Progenitor cell of endocrine pancreas (in vitro differentiated cells): ENCODE measurements at regions not wholly inside any gene's neighbourhood (a gene's known extent, or its start where the extent isn't known, plus 50 kb on each side); places are given as distances from the start of the nearest gene placed in this dataset.

Experiments
- DNase-seq: peaks from one replicate; pipeline ENCODE4 v3.0.0; 2021; ENCODE audit warnings: low spot score; ENCODE audit not compliant: unreplicated experiment
- H3K27ac Mint-ChIP-seq: 2 replicates; pipeline ENCODE4 v1.8.0; 2021; ENCODE audit warnings: mild to moderate bottlenecking, moderate library complexity, mixed read lengths
- H3K27me3 Mint-ChIP-seq: 2 replicates; pipeline ENCODE4 v1.8.0; 2021; ENCODE audit warnings: mixed read lengths
- H3K36me3 Mint-ChIP-seq: 2 replicates; pipeline ENCODE4 v1.8.0; 2022; ENCODE audit warnings: mixed read lengths; ENCODE audit not compliant: insufficient read depth
- H3K4me1 Mint-ChIP-seq: 2 replicates; pipeline ENCODE4 v1.8.0; 2021; ENCODE audit warnings: low read depth, mixed read lengths
- H3K4me3 Mint-ChIP-seq: 2 replicates; pipeline ENCODE4 v1.8.0; 2021; ENCODE audit warnings: low read depth, mild to moderate bottlenecking, moderate library complexity, mixed read lengths
- H3K9me3 Mint-ChIP-seq: 2 replicates; pipeline ENCODE4 v1.8.0; 2021; ENCODE audit warnings: low read depth, mixed read lengths
- TF ChIP-seq, protein P1 (sequence below): fragments of 200-600 bp; sonication (generic); IDR thresholded peaks from one replicate; pipeline ENCODE4 v1.5.0; 2021; ENCODE audit warnings: antibody characterized with exemption, mild to moderate bottlenecking; ENCODE audit not compliant: unreplicated experiment

DNA sequence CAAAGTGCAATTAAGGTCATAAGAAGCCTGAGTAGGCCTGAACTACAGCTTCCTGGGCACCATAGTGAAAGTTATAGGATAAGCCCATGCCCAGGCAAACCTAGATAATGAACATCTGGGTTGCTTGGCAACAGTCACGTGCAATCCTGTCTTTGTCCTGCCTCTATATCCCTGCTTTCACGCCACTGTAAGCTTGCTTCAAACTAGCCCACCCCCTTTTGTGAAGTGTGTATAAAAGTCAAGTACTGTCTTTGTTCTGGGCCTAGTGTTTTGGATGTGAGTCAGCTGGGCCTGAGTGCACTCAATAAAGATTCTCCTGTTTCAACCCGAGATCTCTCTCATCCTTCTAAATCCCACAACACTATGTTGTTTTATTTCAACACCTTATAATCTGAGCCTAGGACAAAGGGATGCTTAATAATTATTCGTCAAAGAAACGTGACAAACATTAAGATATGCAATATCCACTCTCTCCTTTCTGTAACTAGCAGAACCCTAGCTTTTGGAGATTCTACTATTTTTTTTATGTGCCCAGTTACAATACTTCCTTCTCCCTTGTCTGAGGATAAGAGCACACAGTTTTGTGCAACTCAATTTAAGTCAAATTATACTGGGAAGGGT, 927.8 kb downstream of the SUCLG1 start:
- Mint-ChIP-seq H3K9me3 (no peaks in the 10 kb centered on the region), H3K27me3 (no peaks in the 10 kb centered on the region), H3K4me1 (no peaks in the 10 kb centered on the region), H3K4me3 (no peak overlapping the region), H3K36me3 (no peaks in the 10 kb centered on the region), H3K27ac (no peak overlapping the region)
- DNase-seq: no peak
- TF ChIP-seq, protein P1, sequence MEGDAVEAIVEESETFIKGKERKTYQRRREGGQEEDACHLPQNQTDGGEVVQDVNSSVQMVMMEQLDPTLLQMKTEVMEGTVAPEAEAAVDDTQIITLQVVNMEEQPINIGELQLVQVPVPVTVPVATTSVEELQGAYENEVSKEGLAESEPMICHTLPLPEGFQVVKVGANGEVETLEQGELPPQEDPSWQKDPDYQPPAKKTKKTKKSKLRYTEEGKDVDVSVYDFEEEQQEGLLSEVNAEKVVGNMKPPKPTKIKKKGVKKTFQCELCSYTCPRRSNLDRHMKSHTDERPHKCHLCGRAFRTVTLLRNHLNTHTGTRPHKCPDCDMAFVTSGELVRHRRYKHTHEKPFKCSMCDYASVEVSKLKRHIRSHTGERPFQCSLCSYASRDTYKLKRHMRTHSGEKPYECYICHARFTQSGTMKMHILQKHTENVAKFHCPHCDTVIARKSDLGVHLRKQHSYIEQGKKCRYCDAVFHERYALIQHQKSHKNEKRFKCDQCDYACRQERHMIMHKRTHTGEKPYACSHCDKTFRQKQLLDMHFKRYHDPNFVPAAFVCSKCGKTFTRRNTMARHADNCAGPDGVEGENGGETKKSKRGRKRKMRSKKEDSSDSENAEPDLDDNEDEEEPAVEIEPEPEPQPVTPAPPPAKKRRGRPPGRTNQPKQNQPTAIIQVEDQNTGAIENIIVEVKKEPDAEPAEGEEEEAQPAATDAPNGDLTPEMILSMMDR: no peak

DNA sequence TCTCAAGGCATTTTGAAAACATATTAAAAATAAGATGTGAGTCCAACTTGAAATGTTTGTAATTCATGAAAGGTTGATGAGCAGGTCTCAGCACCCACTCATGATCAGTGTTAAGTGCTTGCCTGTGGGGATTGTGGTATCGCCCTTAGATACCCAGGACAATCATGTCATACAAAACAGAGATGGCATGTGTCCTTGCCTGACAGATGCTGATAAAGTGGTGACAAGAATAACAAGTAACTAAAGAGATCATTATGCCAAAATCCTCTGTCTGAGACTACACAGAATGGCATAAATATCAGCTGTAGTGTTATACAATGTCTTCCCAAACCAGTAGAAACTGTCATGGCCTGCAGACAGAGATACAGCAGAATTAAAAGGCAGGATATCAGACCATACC, 930.3 kb downstream of the SUCLG1 start:
- H3K36me3 Mint-ChIP-seq: no peaks in the 10 kb centered on the region
- no peak overlapping the region for H3K4me3 Mint-ChIP-seq
- TF ChIP-seq, protein P1: no peak
- no peaks in the 10 kb centered on the region for H3K4me1 Mint-ChIP-seq
- no peak overlapping the region for H3K27ac Mint-ChIP-seq
- H3K9me3 Mint-ChIP-seq: no peaks in the 10 kb centered on the region
- no peaks in the 10 kb centered on the region for H3K27me3 Mint-ChIP-seq
- no peak for DNase-seq

DNA sequence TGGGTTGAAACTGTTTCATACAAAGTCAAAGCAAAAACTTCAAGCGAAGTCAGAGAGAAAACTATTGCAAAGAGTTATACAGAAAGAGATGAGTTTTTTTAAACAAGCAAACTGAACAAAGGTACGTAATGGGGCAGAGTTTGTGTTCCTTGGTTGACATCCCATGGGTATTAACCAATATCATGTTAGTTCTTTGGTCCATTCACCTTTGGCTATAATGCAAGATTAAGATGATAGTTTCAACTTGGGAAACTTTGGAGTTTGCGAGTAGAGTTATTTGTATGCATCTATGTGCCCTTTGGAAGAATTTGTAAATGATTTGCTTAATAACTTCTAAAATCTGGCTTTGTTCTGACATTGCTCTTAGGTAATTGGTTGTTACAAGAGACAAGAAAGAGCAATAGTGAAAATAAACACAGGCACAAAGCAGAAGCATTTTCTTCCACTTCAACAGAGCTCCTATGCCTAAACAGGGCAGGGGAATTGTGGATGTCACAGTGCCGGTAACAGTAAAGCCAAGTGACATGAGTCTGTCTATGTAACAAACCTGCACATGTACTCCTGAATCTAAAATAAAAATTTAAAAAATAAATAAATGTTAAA, 936.1 kb downstream of the SUCLG1 start:
- H3K9me3 Mint-ChIP-seq: peaks cover 6% of the 10 kb centered on the region
- no peaks in the 10 kb centered on the region for H3K4me1 Mint-ChIP-seq
- DNase-seq: no peak
- H3K27me3 Mint-ChIP-seq: no peaks in the 10 kb centered on the region
- no peak overlapping the region for H3K27ac Mint-ChIP-seq
- H3K36me3 Mint-ChIP-seq: peaks cover 2% of the 10 kb centered on the region
- TF ChIP-seq, protein P1: no peak
- no peak overlapping the region for H3K4me3 Mint-ChIP-seq

DNA sequence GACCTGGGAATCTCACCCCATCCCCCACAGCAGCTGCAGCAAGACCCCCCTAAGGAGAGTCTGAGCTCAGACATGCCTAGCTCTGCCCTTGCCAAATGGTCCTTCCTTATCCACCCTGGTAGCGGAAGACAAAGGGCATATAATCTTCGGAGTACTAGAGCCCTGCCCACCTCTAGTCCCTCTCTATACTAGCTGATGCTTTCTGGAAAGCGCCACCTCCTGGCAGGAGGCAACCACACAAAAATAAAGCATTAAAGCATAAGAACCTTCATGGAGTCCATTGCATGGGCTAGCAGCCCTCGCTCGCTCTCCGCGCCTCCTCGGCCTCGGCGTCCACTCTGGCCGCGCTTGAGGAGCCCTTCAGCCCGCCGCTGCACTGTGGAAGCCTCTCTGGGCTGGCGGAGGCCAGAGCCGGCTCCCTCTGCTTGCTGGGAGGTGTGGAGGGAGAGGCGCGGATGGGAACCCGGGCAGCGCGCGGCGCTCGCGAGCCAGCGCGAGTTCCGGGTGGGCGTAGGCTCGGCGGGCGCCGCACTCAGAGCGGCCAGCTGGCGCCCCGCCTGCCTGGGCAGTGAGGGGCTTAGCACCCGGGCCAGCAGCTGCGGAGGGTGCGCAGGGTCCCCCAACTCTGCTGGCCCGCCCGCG, 941.2 kb downstream of the SUCLG1 start:
- Mint-ChIP-seq H3K27me3 (no peaks in the 10 kb centered on the region), H3K4me1 (peaks cover 6% of the 10 kb centered on the region), H3K4me3 (no peak overlapping the region), H3K27ac (no peak overlapping the region), H3K9me3 (peaks cover 6% of the 10 kb centered on the region), H3K36me3 (peaks cover 2% of the 10 kb centered on the region)
- DNase-seq: no peak
- TF ChIP-seq, protein P1: no peak

DNA sequence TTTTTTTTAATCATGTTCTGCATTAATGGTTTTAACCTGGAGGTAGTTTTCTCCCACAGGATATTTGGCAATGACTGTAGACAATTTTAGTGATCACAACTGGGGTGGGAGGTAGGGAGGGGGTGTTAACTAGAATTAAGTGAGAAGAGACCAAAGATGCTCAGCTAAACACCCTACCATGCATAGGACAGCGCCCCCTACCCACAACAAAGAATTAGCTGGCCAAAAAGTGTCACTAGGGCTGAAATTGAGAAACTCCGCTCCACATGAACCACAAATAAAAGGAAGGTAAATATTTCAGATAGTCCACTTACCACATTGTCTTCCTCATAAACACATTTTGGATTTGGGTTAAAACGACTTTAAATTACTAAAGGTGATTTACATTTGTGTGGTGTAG, 942.6 kb downstream of the SUCLG1 start:
- TF ChIP-seq, protein P1: no peak
- no peak for DNase-seq
- H3K27ac Mint-ChIP-seq: no peak overlapping the region
- H3K36me3 Mint-ChIP-seq: peaks cover 2% of the 10 kb centered on the region
- no peak overlapping the region for H3K4me3 Mint-ChIP-seq
- peaks cover 6% of the 10 kb centered on the region for H3K4me1 Mint-ChIP-seq
- H3K9me3 Mint-ChIP-seq: peaks cover 4% of the 10 kb centered on the region
- peaks cover 4% of the 10 kb centered on the region for H3K27me3 Mint-ChIP-seq
